A172 (cell line): ENCODE measurements at regions not wholly inside any gene's neighbourhood (a gene's known extent, or its start where the extent isn't known, plus 50 kb on each side); places are given as distances from the start of the nearest gene placed in this dataset.
"Not testable (repeated sequence)": the region's sequence is repeated elsewhere in the genome, so short reads cannot be mapped to it uniquely, and the experiment has no call there.

Experiments used
- DNase-seq: peaks from one replicate; pipeline ENCODE4 v3.0.0-alpha.2; 2015; ENCODE audit warnings: low spot score

- DNase-seq, result no peak
Measured at GRCh38 chr20:39705032-39705431, 742.9 kb downstream of the DHX35 start.

GRCh38 chr20:39703357-39703756 is 741.2 kb downstream of the DHX35 start:
- DNase-seq, result not testable (repeated sequence)

GRCh38 chr20:39702701-39703349 is 740.7 kb downstream of the DHX35 start:
- no peak for DNase-seq

GRCh38 chr20:39700528-39700927 is 738.4 kb downstream of the DHX35 start:
- no peak for DNase-seq

- no peak for DNase-seq
Measured at GRCh38 chr20:39699166-39699725, 737.1 kb downstream of the DHX35 start.

GRCh38 chr20:39698752-39699151 is 736.6 kb downstream of the DHX35 start:
- no peak for DNase-seq

GRCh38 chr20:39691151-39691862 is 729.2 kb downstream of the DHX35 start:
- no peak for DNase-seq

GRCh38 chr20:39676857-39677391 is 714.8 kb downstream of the DHX35 start:
- no peak for DNase-seq

- no peak for DNase-seq
Measured at GRCh38 chr20:39676241-39676640, 714.1 kb downstream of the DHX35 start.

- no peak for DNase-seq
Measured at GRCh38 chr20:39674842-39675241, 712.7 kb downstream of the DHX35 start.

GRCh38 chr20:39670988-39671387 is 708.8 kb downstream of the DHX35 start:
- DNase-seq, result no peak

GRCh38 chr20:39669659-39670058 is 707.5 kb downstream of the DHX35 start:
- no peak for DNase-seq

GRCh38 chr20:39668038-39668437 is 705.9 kb downstream of the DHX35 start:
- no peak for DNase-seq

GRCh38 chr20:39661833-39662232 is 699.7 kb downstream of the DHX35 start:
- DNase-seq, result peak; percentile 66

- DNase-seq, result peak; percentile 34
Measured at GRCh38 chr20:39660965-39661364, 698.8 kb downstream of the DHX35 start.

- peak; percentile 56 for DNase-seq
Measured at GRCh38 chr20:39660226-39660625, 698.1 kb downstream of the DHX35 start.

GRCh38 chr20:39658662-39659409 is 696.7 kb downstream of the DHX35 start:
- no peak for DNase-seq

GRCh38 chr20:39654171-39654570 is 692.0 kb downstream of the DHX35 start:
- no peak for DNase-seq

- DNase-seq, result no peak
Measured at GRCh38 chr20:39651645-39652325, 689.6 kb downstream of the DHX35 start.

GRCh38 chr20:39646874-39647413 is 684.8 kb downstream of the DHX35 start:
- no peak for DNase-seq

GRCh38 chr20:39645131-39645530 is 683.0 kb downstream of the DHX35 start:
- DNase-seq, result no peak
